CD4-positive, alpha-beta T cell (primary cell): ENCODE measurements at regions not wholly inside any gene's neighbourhood (a gene's known extent, or its start where the extent isn't known, plus 50 kb on each side); places are given as distances from the start of the nearest gene placed in this dataset.

ENCODE experiments used
- ATAC-seq: fragments of 200-7000 bp; cut with Tn5 transposase; one replicate; pipeline ENCODE4 v1.10.0; 2022; ENCODE audit warnings: mild to moderate bottlenecking; ENCODE audit not compliant: poor library complexity
- CTCF ChIA-PET: fragments of 350-600 bp; sonication (Branson Sonifier 250); formaldehyde crosslinking; loops from one replicate; lab custom pipeline; 2021; ENCODE audit warnings: antibody characterized with exemption, inconsistent platforms; lab: Charles Lee
- POLR2A ChIA-PET: fragments of 350-600 bp; sonication (Branson Sonifier 250); formaldehyde crosslinking; loops from one replicate; lab custom pipeline; 2021; ENCODE audit warnings: antibody characterized with exemption, inconsistent platforms; lab: Charles Lee
- DNase-seq, 14 experiments: peaks; one replicate each; pipeline ENCODE4 v3.0.0-alpha.2; 2013 to 2020; ENCODE audit warnings: mixed read lengths in 2 of 14
- H3K27ac ChIP-seq, 2 donors: one replicate each; pipeline versions ENCODE4 v1.5.1 to v1.7.0; 2013; ENCODE audit warnings: low read length in 2 of 2, low read depth in 1 of 2, mild to moderate bottlenecking in 1 of 2
- H3K27me3 ChIP-seq, 2 experiments: 1 replicate in 1 of 2; 2 replicates in 1 of 2; pipeline versions ENCODE4 v1.6.1 to v1.7.0; 2013; ENCODE audit warnings: low read length in 2 of 2, control low read depth in 1 of 2, mild to moderate bottlenecking in 1 of 2, moderate library complexity in 1 of 2; ENCODE audit not compliant: insufficient read depth in 2 of 2, control insufficient read depth in 1 of 2
- H3K36me3 ChIP-seq: one replicate; pipeline ENCODE4 v1.6.1; 2013; ENCODE audit warnings: low read length, control low read depth; ENCODE audit not compliant: insufficient read depth
- H3K4me1 ChIP-seq: one replicate; pipeline ENCODE4 v1.6.1; 2013; ENCODE audit warnings: low read length, control low read depth; ENCODE audit not compliant: insufficient read depth
- H3K4me3 ChIP-seq: one replicate; pipeline ENCODE4 v1.5.1; 2013; ENCODE audit warnings: mild to moderate bottlenecking, low read length, moderate library complexity
- H3K9me3 ChIP-seq, 2 experiments: 1 replicate in 1 of 2; 2 replicates in 1 of 2; pipeline versions ENCODE4 v1.6.1 to v1.7.0; 2013; ENCODE audit warnings: low read length in 2 of 2, mild to moderate bottlenecking in 2 of 2, control low read depth in 1 of 2, moderate library complexity in 1 of 2; ENCODE audit not compliant: control insufficient read depth in 1 of 2, insufficient read depth in 1 of 2
- H3K27ac Mint-ChIP-seq: one replicate; pipeline ENCODE4 v1.8.0; 2020; ENCODE audit warnings: mixed read lengths
- H3K27me3 Mint-ChIP-seq: one replicate; pipeline ENCODE4 v1.8.0; 2021; ENCODE audit warnings: mixed read lengths
- H3K36me3 Mint-ChIP-seq: one replicate; pipeline ENCODE4 v1.8.0; 2021; ENCODE audit warnings: low read depth, mixed read lengths
- H3K4me1 Mint-ChIP-seq: one replicate; pipeline ENCODE4 v1.8.0; 2021; ENCODE audit warnings: low read depth, mixed read lengths
- H3K4me3 Mint-ChIP-seq: one replicate; pipeline ENCODE4 v1.8.0; 2020; ENCODE audit warnings: mild to moderate bottlenecking, mixed read lengths
- H3K9me3 Mint-ChIP-seq: one replicate; pipeline ENCODE4 v1.8.0; 2020; ENCODE audit warnings: mixed read lengths
- CTCF ChIP-seq: fragments of 200-600 bp; IDR thresholded peaks from one replicate; pipeline ENCODE4 v1.8.0; 2022; ENCODE audit warnings: antibody characterized with exemption, mild to moderate bottlenecking
- intact Hi-C, 2 experiments: fragments of 100-400 bp; cut with DNase I in 1 of 2; cut with micrococcal nuclease in 1 of 2; formaldehyde crosslinking; loops; one replicate each; pipeline versions ENCODE4 v1.15.1 to v1.9.0; 2023 to 2025; cut with DNase I, micrococcal nuclease

- H3K4me3 Mint-ChIP-seq: no peak overlapping the region
- Histone ChIP-seq H3K4me3 (no peak overlapping the region), H3K9me3 (peaks cover 0 to 8% of the 10 kb centered on the region in 2 experiments), H3K36me3 (no peaks in the 10 kb centered on the region), H3K27ac (no peak overlapping the region), H3K27me3 (no peaks in the 10 kb centered on the region), H3K4me1 (no peaks in the 10 kb centered on the region)
- ChIA-PET POLR2A (no interaction called here), CTCF (no interaction called here)
- H3K9me3 Mint-ChIP-seq: no peaks in the 10 kb centered on the region
- intact Hi-C loops: no loop called here
- no peaks in the 10 kb centered on the region for H3K4me1 Mint-ChIP-seq
- no peak for ATAC-seq
- no peak for DNase-seq
- H3K27me3 Mint-ChIP-seq: peaks cover 20% of the 10 kb centered on the region
- no peak for TF ChIP-seq CTCF
- no peak overlapping the region for H3K27ac Mint-ChIP-seq
- no peaks in the 10 kb centered on the region for H3K36me3 Mint-ChIP-seq
Measured at GRCh38 chr5:179472641-179473040, 77.7 kb upstream of the RUFY1 start.

DNA sequence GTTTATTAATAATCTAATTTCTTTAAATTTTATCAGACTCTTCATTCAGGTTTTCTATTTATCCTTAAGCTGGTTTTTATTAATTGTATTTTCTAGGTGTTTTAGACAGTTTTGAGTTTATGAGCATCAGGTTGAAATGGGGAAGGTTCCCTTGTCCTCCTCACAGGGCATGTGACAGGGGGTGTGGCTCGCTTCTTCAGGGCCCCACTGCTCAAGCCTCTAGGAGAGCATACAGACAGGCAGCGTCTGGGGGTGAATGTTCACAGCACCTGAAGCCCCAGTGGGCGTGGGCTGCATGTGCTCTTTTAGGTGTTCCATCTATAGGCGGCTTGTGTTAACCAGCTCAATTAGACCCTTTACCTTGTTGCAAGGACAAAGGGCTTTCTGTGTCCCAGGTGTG is 78.2 kb upstream of the RUFY1 start:
- Histone ChIP-seq H3K4me3 (no peak overlapping the region), H3K4me1 (no peaks in the 10 kb centered on the region), H3K9me3 (peaks cover 0 to 8% of the 10 kb centered on the region in 2 experiments), H3K27me3 (no peaks in the 10 kb centered on the region), H3K27ac (no peak overlapping the region), H3K36me3 (no peaks in the 10 kb centered on the region)
- Mint-ChIP-seq H3K27me3 (peaks cover 17% of the 10 kb centered on the region), H3K27ac (no peak overlapping the region), H3K36me3 (no peaks in the 10 kb centered on the region), H3K4me3 (no peak overlapping the region), H3K4me1 (no peaks in the 10 kb centered on the region), H3K9me3 (no peaks in the 10 kb centered on the region)
- intact Hi-C loops: no loop called here
- ChIA-PET CTCF (no interaction called here), POLR2A (no interaction called here)
- no peak for TF ChIP-seq CTCF
- DNase-seq (no peak), ATAC-seq (no peak)

DNA sequence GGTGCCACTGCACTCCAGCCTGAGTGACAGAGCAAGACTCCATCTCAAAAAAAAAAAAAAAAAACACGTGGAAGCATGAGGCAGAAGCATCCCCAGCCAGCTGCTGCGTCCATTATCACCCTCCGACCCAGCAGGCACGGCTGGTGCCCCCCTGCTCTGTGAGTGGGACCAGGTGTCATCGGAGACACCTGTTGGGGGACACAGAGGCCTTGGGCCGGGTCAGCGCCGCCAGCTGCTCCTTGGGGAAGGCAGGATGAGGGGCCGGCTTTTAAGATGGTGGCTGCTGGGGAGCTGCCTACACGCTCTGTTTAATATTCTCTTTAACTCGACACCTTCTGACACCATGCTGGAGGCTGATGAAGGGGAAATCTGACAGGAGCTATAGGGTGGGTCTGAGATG is 80.2 kb upstream of the RUFY1 start:
- ChIA-PET POLR2A (no interaction called here), CTCF (no interaction called here)
- H3K4me3 Mint-ChIP-seq: no peak overlapping the region
- no peak overlapping the region for H3K27ac ChIP-seq
- H3K4me3 ChIP-seq: no peak overlapping the region
- H3K4me1 Mint-ChIP-seq: no peaks in the 10 kb centered on the region
- H3K27me3 Mint-ChIP-seq: peaks cover 5% of the 10 kb centered on the region
- ATAC-seq (no peak), DNase-seq (no peak)
- H3K4me1 ChIP-seq: no peaks in the 10 kb centered on the region
- H3K36me3 Mint-ChIP-seq: no peaks in the 10 kb centered on the region
- H3K27ac Mint-ChIP-seq: no peak overlapping the region
- intact Hi-C loops: no loop called here
- TF ChIP-seq CTCF: no peak
- H3K9me3 Mint-ChIP-seq: no peaks in the 10 kb centered on the region
- peaks cover 0 to 8% of the 10 kb centered on the region in 2 experiments for H3K9me3 ChIP-seq
- no peaks in the 10 kb centered on the region for H3K27me3 ChIP-seq
- no peaks in the 10 kb centered on the region for H3K36me3 ChIP-seq
